SU-DHL-6 (cell line): ENCODE measurements at regions not wholly inside any gene's neighbourhood (a gene's known extent, or its start where the extent isn't known, plus 50 kb on each side); places are given as distances from the start of the nearest gene placed in this dataset.
"Not testable (repeated sequence)": the region's sequence is repeated elsewhere in the genome, so short reads cannot be mapped to it uniquely, and the experiment has no call there.

Experiments
- EZH2phosphoT487 ChIP-seq: fragments of 200-600 bp; sonication (generic), shearing (Covaris generic); conservative IDR thresholded peaks from 2 replicates; pipeline ENCODE4 v1.6.1; 2018; ENCODE audit warnings: mild to moderate bottlenecking, antibody characterized with exemption, low read length, moderate library complexity, mixed read lengths
- TF ChIP-seq, protein P1 (sequence below): fragments of 200-600 bp; sonication (generic); IDR thresholded peaks from one replicate; pipeline ENCODE4 v1.5.1; 2017; ENCODE audit warnings: antibody characterized with exemption, mild to moderate bottlenecking, low read length, moderate library complexity; ENCODE audit not compliant: insufficient read depth, poor library complexity, severe bottlenecking

DNA sequence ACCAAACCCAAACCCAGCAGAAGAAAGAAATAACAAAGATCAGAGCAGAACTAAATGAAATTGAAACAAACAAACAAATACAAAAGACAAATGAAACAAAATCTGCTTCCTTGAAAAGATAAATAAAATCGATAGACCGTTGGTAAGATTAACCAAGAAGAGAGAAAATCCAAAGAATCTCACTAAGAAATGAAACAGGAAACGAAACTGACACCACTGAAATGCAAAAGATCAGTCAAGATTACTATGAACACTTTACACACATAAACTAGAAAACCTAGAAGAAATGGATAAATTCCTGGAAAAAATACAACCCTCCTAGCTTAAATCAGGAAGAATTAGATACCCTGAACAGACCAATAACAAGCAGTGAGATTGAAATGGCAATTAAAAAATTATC is 252.1 kb upstream of the SGK1 start:
- TF ChIP-seq, protein P1, sequence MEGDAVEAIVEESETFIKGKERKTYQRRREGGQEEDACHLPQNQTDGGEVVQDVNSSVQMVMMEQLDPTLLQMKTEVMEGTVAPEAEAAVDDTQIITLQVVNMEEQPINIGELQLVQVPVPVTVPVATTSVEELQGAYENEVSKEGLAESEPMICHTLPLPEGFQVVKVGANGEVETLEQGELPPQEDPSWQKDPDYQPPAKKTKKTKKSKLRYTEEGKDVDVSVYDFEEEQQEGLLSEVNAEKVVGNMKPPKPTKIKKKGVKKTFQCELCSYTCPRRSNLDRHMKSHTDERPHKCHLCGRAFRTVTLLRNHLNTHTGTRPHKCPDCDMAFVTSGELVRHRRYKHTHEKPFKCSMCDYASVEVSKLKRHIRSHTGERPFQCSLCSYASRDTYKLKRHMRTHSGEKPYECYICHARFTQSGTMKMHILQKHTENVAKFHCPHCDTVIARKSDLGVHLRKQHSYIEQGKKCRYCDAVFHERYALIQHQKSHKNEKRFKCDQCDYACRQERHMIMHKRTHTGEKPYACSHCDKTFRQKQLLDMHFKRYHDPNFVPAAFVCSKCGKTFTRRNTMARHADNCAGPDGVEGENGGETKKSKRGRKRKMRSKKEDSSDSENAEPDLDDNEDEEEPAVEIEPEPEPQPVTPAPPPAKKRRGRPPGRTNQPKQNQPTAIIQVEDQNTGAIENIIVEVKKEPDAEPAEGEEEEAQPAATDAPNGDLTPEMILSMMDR: not testable (repeated sequence)
- not testable (repeated sequence) for TF ChIP-seq EZH2phosphoT487
